SU-DHL-6 (cell line): ENCODE measurements at regions not wholly inside any gene's neighbourhood (a gene's known extent, or its start where the extent isn't known, plus 50 kb on each side); places are given as distances from the start of the nearest gene placed in this dataset.

Source experiments
- EZH2phosphoT487 ChIP-seq: fragments of 200-600 bp; sonication (generic), shearing (Covaris generic); conservative IDR thresholded peaks from 2 replicates; pipeline ENCODE4 v1.6.1; 2018; ENCODE audit warnings: mild to moderate bottlenecking, antibody characterized with exemption, low read length, moderate library complexity, mixed read lengths
- TF ChIP-seq, protein P1 (sequence below): fragments of 200-600 bp; sonication (generic); IDR thresholded peaks from one replicate; pipeline ENCODE4 v1.5.1; 2017; ENCODE audit warnings: antibody characterized with exemption, mild to moderate bottlenecking, low read length, moderate library complexity; ENCODE audit not compliant: insufficient read depth, poor library complexity, severe bottlenecking

DNA sequence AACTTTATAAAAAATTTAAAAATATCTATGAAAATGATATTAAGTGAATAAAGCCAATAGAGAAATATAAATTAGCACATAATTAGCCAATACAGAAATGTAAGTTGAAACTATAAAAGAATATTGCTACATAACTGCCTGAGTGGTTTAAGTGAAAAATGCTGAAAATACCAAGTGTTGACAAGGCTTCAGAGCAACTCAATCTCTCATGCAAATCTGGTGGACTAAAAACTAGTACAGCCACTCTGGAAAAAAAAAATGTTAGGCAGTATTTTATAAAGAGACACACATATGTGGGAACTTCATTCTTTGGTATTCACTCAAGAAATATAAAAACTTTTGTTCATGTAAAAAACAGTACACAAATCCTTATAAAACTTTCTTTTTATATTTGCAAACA is 833.7 kb upstream of the ROBO1 start:
- TF ChIP-seq, protein P1, sequence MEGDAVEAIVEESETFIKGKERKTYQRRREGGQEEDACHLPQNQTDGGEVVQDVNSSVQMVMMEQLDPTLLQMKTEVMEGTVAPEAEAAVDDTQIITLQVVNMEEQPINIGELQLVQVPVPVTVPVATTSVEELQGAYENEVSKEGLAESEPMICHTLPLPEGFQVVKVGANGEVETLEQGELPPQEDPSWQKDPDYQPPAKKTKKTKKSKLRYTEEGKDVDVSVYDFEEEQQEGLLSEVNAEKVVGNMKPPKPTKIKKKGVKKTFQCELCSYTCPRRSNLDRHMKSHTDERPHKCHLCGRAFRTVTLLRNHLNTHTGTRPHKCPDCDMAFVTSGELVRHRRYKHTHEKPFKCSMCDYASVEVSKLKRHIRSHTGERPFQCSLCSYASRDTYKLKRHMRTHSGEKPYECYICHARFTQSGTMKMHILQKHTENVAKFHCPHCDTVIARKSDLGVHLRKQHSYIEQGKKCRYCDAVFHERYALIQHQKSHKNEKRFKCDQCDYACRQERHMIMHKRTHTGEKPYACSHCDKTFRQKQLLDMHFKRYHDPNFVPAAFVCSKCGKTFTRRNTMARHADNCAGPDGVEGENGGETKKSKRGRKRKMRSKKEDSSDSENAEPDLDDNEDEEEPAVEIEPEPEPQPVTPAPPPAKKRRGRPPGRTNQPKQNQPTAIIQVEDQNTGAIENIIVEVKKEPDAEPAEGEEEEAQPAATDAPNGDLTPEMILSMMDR, result no peak
- TF ChIP-seq EZH2phosphoT487, result no peak
